Calu3 (cell line): ENCODE measurements at regions not wholly inside any gene's neighbourhood (a gene's known extent, or its start where the extent isn't known, plus 50 kb on each side); places are given as distances from the start of the nearest gene placed in this dataset.

Experiments
- BruUV-seq: library from RNA; stranded (reverse); fragments of 400-500 nt; replicated peaks from 2 replicates; lab custom pipeline; 2021; lab: Mats Ljungman, UMichigan
- CTCF ChIA-PET: fragments of 300-600 bp; sonication (Branson Sonifier 250); formaldehyde crosslinking; loops from one replicate; lab custom pipeline; 2022; ENCODE audit warnings: antibody characterized with exemption; lab: Charles Lee
- DNase-seq: peaks from one replicate; pipeline ENCODE4 v3.0.0; 2022
- H3K27ac Mint-ChIP-seq: one replicate; pipeline ENCODE4 v1.8.0; 2022; ENCODE audit warnings: mixed read lengths; ENCODE audit not compliant: unreplicated experiment
- H3K27me3 Mint-ChIP-seq: one replicate; pipeline ENCODE4 v1.8.0; 2022; ENCODE audit warnings: mixed read lengths; ENCODE audit not compliant: unreplicated experiment
- H3K36me3 Mint-ChIP-seq: one replicate; pipeline ENCODE4 v1.8.0; 2022; ENCODE audit warnings: mild to moderate bottlenecking, moderate library complexity, mixed read lengths; ENCODE audit not compliant: insufficient read depth, unreplicated experiment
- H3K4me1 Mint-ChIP-seq: one replicate; pipeline ENCODE4 v1.8.0; 2022; ENCODE audit warnings: mild to moderate bottlenecking, low read depth, mixed read lengths; ENCODE audit not compliant: unreplicated experiment
- H3K4me3 Mint-ChIP-seq: one replicate; pipeline ENCODE4 v1.8.0; 2022; ENCODE audit warnings: mild to moderate bottlenecking, low read depth, moderate library complexity, mixed read lengths; ENCODE audit not compliant: unreplicated experiment
- H3K9me3 Mint-ChIP-seq: one replicate; pipeline ENCODE4 v1.8.0; 2022; ENCODE audit warnings: low read depth, mixed read lengths; ENCODE audit not compliant: unreplicated experiment
- CTCF ChIP-seq: fragments of 200-600 bp; IDR thresholded peaks from one replicate; pipeline ENCODE4 v1.8.0; 2022; ENCODE audit warnings: antibody characterized with exemption; ENCODE audit not compliant: unreplicated experiment
- intact Hi-C: fragments of 100-400 bp; cut with micrococcal nuclease; formaldehyde crosslinking; loops from one replicate; pipeline ENCODE4 v1.10.0; 2022; ENCODE audit not compliant: unreplicated experiment

- BruUV-seq, result no TSS peak
- no peaks in the 10 kb centered on the region for H3K9me3 Mint-ChIP-seq
- H3K4me3 Mint-ChIP-seq, result no peak overlapping the region
- H3K27me3 Mint-ChIP-seq, result no peaks in the 10 kb centered on the region
- no peak for TF ChIP-seq CTCF
- intact Hi-C loops, result no loop called here
- H3K4me1 Mint-ChIP-seq, result no peaks in the 10 kb centered on the region
- CTCF ChIA-PET, result interaction anchor here (0.6 kb wide), 1 partner anchor 884 kb away, joined by 3 read pairs; no protein-coding TSS in a partner anchor
- no peaks in the 10 kb centered on the region for H3K36me3 Mint-ChIP-seq
- DNase-seq, result no peak
- no peak overlapping the region for H3K27ac Mint-ChIP-seq
Measured at GRCh38 chr10:89959433-89960110, 258.2 kb downstream of the KIF20B start.

- no peak overlapping the region for H3K27ac Mint-ChIP-seq
Measured at GRCh38 chr10:89963451-89964102, 262.2 kb downstream of the KIF20B start.

GRCh38 chr10:89966211-89966610, 264.8 kb downstream of the KIF20B start:
- intact Hi-C loops, result no loop called here
- TF ChIP-seq CTCF, result no peak
- BruUV-seq, result no TSS peak
- Mint-ChIP-seq H3K4me3 (no peak overlapping the region), H3K27ac (no peak overlapping the region), H3K9me3 (no peaks in the 10 kb centered on the region), H3K27me3 (peaks cover 14% of the 10 kb centered on the region), H3K36me3 (no peaks in the 10 kb centered on the region), H3K4me1 (no peaks in the 10 kb centered on the region)
- CTCF ChIA-PET, result no interaction called here
- no peak for DNase-seq

More at GRCh38 chr10:89963451-89964102, 262.2 kb downstream of the KIF20B start:
- no peaks in the 10 kb centered on the region for H3K27me3 Mint-ChIP-seq
- no peak for TF ChIP-seq CTCF
- BruUV-seq, result no TSS peak
- CTCF ChIA-PET, result no interaction called here
- H3K4me3 Mint-ChIP-seq, result no peak overlapping the region
- no peaks in the 10 kb centered on the region for H3K9me3 Mint-ChIP-seq
- DNase-seq, result no peak
- intact Hi-C loops, result no loop called here
- H3K36me3 Mint-ChIP-seq, result no peaks in the 10 kb centered on the region
- H3K4me1 Mint-ChIP-seq, result no peaks in the 10 kb centered on the region

GRCh38 chr10:89973326-89973725, 271.9 kb downstream of the KIF20B start:
- no peaks in the 10 kb centered on the region for H3K36me3 Mint-ChIP-seq
- peaks cover 28% of the 10 kb centered on the region for H3K27me3 Mint-ChIP-seq
- H3K4me1 Mint-ChIP-seq, result no peaks in the 10 kb centered on the region
- H3K27ac Mint-ChIP-seq, result no peak overlapping the region
- CTCF ChIA-PET, result interaction anchor here (0.7 kb wide), 1 partner anchor 312 kb away, joined by 3 read pairs; no protein-coding TSS in a partner anchor
- no TSS peak for BruUV-seq
- no peaks in the 10 kb centered on the region for H3K9me3 Mint-ChIP-seq
- intact Hi-C loops, result no loop called here
- no peak for DNase-seq
- H3K4me3 Mint-ChIP-seq, result no peak overlapping the region
- no peak for TF ChIP-seq CTCF
